ENCODE measurements at regions not wholly inside any gene's neighbourhood (a gene's known extent, or its start where the extent isn't known, plus 50 kb on each side); places are given as distances from the start of the nearest gene placed in this dataset.

- TF ChIP-seq CTCF (IDR thresholded peaks at IDR 0.05) = no peak
- TF ChIP-seq TCF7L2 (IDR thresholded peaks at IDR 0.05; ENCODE audit: low read depth, low read length) = no peak
Measured at GRCh38 chr11:29334776-29335130, 682.1 kb downstream of the KCNA4 start.
